Vagina (tissue), 2 donors: ENCODE measurements at regions not wholly inside any gene's neighbourhood (a gene's known extent, or its start where the extent isn't known, plus 50 kb on each side); places are given as distances from the start of the nearest gene placed in this dataset.

ENCODE experiments used
- DNase-seq, 2 donors: peaks; one replicate each; pipeline ENCODE4 v3.0.0-alpha.2; 2017; ENCODE audit errors: extremely low spot score in 2 of 2
- H3K27ac ChIP-seq: fragments of 200-600 bp; sonication (generic); one replicate; pipeline ENCODE4 v1.5.1; 2019
- H3K27me3 ChIP-seq: fragments of 200-600 bp; sonication (generic); one replicate; pipeline ENCODE4 v1.5.1; 2019
- H3K36me3 ChIP-seq, 2 donors: fragments of 200-600 bp; sonication (generic); one replicate each; pipeline ENCODE4 v1.5.1; 2017 to 2019
- H3K4me1 ChIP-seq: fragments of 200-600 bp; sonication (generic); one replicate; pipeline ENCODE4 v1.5.1; 2019
- H3K4me3 ChIP-seq, 2 donors: fragments of 200-600 bp; sonication (generic); 1 replicate in 1 of 2; 2 replicates in 1 of 2; pipeline ENCODE4 v1.5.1; 2016 to 2019
- H3K9me3 ChIP-seq: fragments of 200-600 bp; sonication (generic); one replicate; pipeline ENCODE4 v1.5.1; 2019
- CTCF ChIP-seq, 3 experiments: fragments of 450-650 bp in 2 of 3; fragments of 200-600 bp in 1 of 3; sonication (generic) in 1 of 3; IDR thresholded peaks; one replicate each; pipeline ENCODE4 v1.5.1; 2017 to 2019; ENCODE audit warnings: antibody characterized with exemption in 3 of 3, mild to moderate bottlenecking in 2 of 3, moderate library complexity in 2 of 3
- POLR2A ChIP-seq, 2 donors: fragments of 450-650 bp; IDR thresholded peaks; one replicate each; pipeline ENCODE4 v1.6.1; 2017; ENCODE audit warnings: antibody characterized with exemption in 2 of 2, mild to moderate bottlenecking in 2 of 2, moderate library complexity in 2 of 2
- POLR2AphosphoS5 ChIP-seq, 2 donors: sonication (generic); formaldehyde crosslinking; IDR thresholded peaks; one replicate each; pipeline ENCODE4 v1.9.0; 2017; ENCODE audit warnings: antibody characterized with exemption in 2 of 2, mild to moderate bottlenecking in 2 of 2, low read depth in 1 of 2; ENCODE audit not compliant: insufficient read depth in 1 of 2
- intact Hi-C: fragments of 100-400 bp; cut with DNase I; formaldehyde crosslinking; loops from one replicate; pipeline ENCODE4 v1.15.1; 2023

- intact Hi-C loops = loop anchor here (10.0 kb wide), 1 partner anchor 341 kb away; the partner anchor contains the start of genes NR2F1 and NR2F1-AS1
- H3K27ac ChIP-seq = no peak overlapping the region
- no peaks in the 10 kb centered on the region for H3K9me3 ChIP-seq
- H3K4me1 ChIP-seq = peaks cover 15% of the 10 kb centered on the region
- no peak overlapping the region for H3K4me3 ChIP-seq
- no peaks in the 10 kb centered on the region for H3K36me3 ChIP-seq
- H3K27me3 ChIP-seq = no peaks in the 10 kb centered on the region
- no peak for DNase-seq
- TF ChIP-seq CTCF (IDR thresholded peaks at IDR 0.05) (no peak), POLR2AphosphoS5 (IDR thresholded peaks at IDR 0.05; ENCODE audit: insufficient read depth in 1 of 2, low read depth in 1 of 2) (no peak), POLR2A (IDR thresholded peaks at IDR 0.05) (no peak)
Observed at GRCh38 chr5:93243481-93243880, 337.5 kb downstream of the NR2F1-AS1 start.

GRCh38 chr5:93240228-93240834 is 340.7 kb downstream of the NR2F1-AS1 start:
- H3K4me3 ChIP-seq = no peak overlapping the region
- peaks cover 7% of the 10 kb centered on the region for H3K4me1 ChIP-seq
- no peaks in the 10 kb centered on the region for H3K36me3 ChIP-seq
- no peaks in the 10 kb centered on the region for H3K9me3 ChIP-seq
- intact Hi-C loops = loop anchor here (10.0 kb wide), 1 partner anchor 344 kb away; the partner anchor contains the start of genes NR2F1 and NR2F1-AS1
- DNase-seq = no peak
- no peaks in the 10 kb centered on the region for H3K27me3 ChIP-seq
- no peak overlapping the region for H3K27ac ChIP-seq
- TF ChIP-seq CTCF (IDR thresholded peaks at IDR 0.05) (no peak), POLR2A (IDR thresholded peaks at IDR 0.05) (no peak), POLR2AphosphoS5 (IDR thresholded peaks at IDR 0.05; ENCODE audit: insufficient read depth in 1 of 2, low read depth in 1 of 2) (no peak)

- Histone ChIP-seq H3K4me1 (no peaks in the 10 kb centered on the region), H3K36me3 (no peaks in the 10 kb centered on the region), H3K27ac (no peak overlapping the region), H3K4me3 (no peak overlapping the region), H3K9me3 (no peaks in the 10 kb centered on the region), H3K27me3 (no peaks in the 10 kb centered on the region)
- TF ChIP-seq POLR2A (IDR thresholded peaks at IDR 0.05) = no peak
- TF ChIP-seq POLR2AphosphoS5 (IDR thresholded peaks at IDR 0.05; ENCODE audit: insufficient read depth in 1 of 2, low read depth in 1 of 2) = no peak
- TF ChIP-seq CTCF (IDR thresholded peaks at IDR 0.05) = no peak
- no peak for DNase-seq
- intact Hi-C loops = no loop called here
Observed at GRCh38 chr5:93236807-93237421, 344.1 kb downstream of the NR2F1-AS1 start.

GRCh38 chr5:93235761-93236160 is 345.3 kb downstream of the NR2F1-AS1 start:
- no peak for TF ChIP-seq POLR2AphosphoS5 (IDR thresholded peaks at IDR 0.05; ENCODE audit: insufficient read depth in 1 of 2, low read depth in 1 of 2)
- no peak for TF ChIP-seq CTCF (IDR thresholded peaks at IDR 0.05)
- no peak for TF ChIP-seq POLR2A (IDR thresholded peaks at IDR 0.05)
- H3K4me3 ChIP-seq = no peak overlapping the region
- no peaks in the 10 kb centered on the region for H3K4me1 ChIP-seq
- H3K27ac ChIP-seq = no peak overlapping the region
- no peaks in the 10 kb centered on the region for H3K9me3 ChIP-seq
- intact Hi-C loops = no loop called here
- no peaks in the 10 kb centered on the region for H3K27me3 ChIP-seq
- DNase-seq = no peak
- no peaks in the 10 kb centered on the region for H3K36me3 ChIP-seq

GRCh38 chr5:93226202-93226735 is 354.8 kb downstream of the NR2F1-AS1 start:
- no peaks in the 10 kb centered on the region for H3K27me3 ChIP-seq
- H3K9me3 ChIP-seq = no peaks in the 10 kb centered on the region
- TF ChIP-seq POLR2A (IDR thresholded peaks at IDR 0.05) (no peak), POLR2AphosphoS5 (IDR thresholded peaks at IDR 0.05; ENCODE audit: insufficient read depth in 1 of 2, low read depth in 1 of 2) (no peak), CTCF (IDR thresholded peaks at IDR 0.05) (no peak)
- DNase-seq = no peak
- intact Hi-C loops = no loop called here
- no peak overlapping the region for H3K4me3 ChIP-seq
- H3K36me3 ChIP-seq = no peaks in the 10 kb centered on the region
- no peak overlapping the region for H3K27ac ChIP-seq
- no peaks in the 10 kb centered on the region for H3K4me1 ChIP-seq
